Stomach smooth muscle (tissue), 2 donors: ENCODE measurements at regions not wholly inside any gene's neighbourhood (a gene's known extent, or its start where the extent isn't known, plus 50 kb on each side); places are given as distances from the start of the nearest gene placed in this dataset.

Experiments used
- H3K27ac ChIP-seq: one replicate; pipeline ENCODE4 v1.7.0; 2013; ENCODE audit warnings: mild to moderate bottlenecking, low read length, inconsistent platforms
- H3K27me3 ChIP-seq, 2 donors: one replicate each; pipeline ENCODE4 v1.7.0; 2013; ENCODE audit warnings: low read length in 2 of 2; ENCODE audit not compliant: insufficient read depth in 2 of 2, control insufficient read depth in 1 of 2
- H3K36me3 ChIP-seq, 2 donors: one replicate each; pipeline ENCODE4 v1.7.0; 2013; ENCODE audit warnings: low read length in 2 of 2; ENCODE audit not compliant: control insufficient read depth in 2 of 2, insufficient read depth in 2 of 2
- H3K4me1 ChIP-seq: one replicate; pipeline ENCODE4 v1.7.0; 2013; ENCODE audit warnings: low read length; ENCODE audit not compliant: control insufficient read depth, insufficient read depth
- H3K4me3 ChIP-seq, 2 donors: one replicate each; pipeline ENCODE4 v1.7.0; 2013; ENCODE audit warnings: low read length in 2 of 2
- H3K9ac ChIP-seq, 2 donors: one replicate each; pipeline ENCODE4 v1.7.0; 2013; ENCODE audit warnings: low read length in 2 of 2, mild to moderate bottlenecking in 1 of 2
- H3K9me3 ChIP-seq, 2 donors: one replicate each; pipeline ENCODE4 v1.7.0; 2013; ENCODE audit warnings: low read length in 2 of 2; ENCODE audit not compliant: control insufficient read depth in 2 of 2
- donor health status: healthy.
- donor health status: Pancreatic carcinoma.

- Histone ChIP-seq H3K9ac (no peak overlapping the region), H3K27me3 (peaks cover 13 to 30% of the 10 kb centered on the region in 2 donors), H3K4me3 (no peak overlapping the region), H3K36me3 (no peaks in the 10 kb centered on the region), H3K4me1 (no peaks in the 10 kb centered on the region), H3K9me3 (peaks cover 0 to 4% of the 10 kb centered on the region in 2 donors), H3K27ac (no peak overlapping the region)
Observed at GRCh38 chr1:5651027-5651410, 341.2 kb downstream of the NPHP4 start.

- no peak overlapping the region for H3K9ac ChIP-seq
Observed at GRCh38 chr1:5650283-5651026, 341.8 kb downstream of the NPHP4 start.

DNA sequence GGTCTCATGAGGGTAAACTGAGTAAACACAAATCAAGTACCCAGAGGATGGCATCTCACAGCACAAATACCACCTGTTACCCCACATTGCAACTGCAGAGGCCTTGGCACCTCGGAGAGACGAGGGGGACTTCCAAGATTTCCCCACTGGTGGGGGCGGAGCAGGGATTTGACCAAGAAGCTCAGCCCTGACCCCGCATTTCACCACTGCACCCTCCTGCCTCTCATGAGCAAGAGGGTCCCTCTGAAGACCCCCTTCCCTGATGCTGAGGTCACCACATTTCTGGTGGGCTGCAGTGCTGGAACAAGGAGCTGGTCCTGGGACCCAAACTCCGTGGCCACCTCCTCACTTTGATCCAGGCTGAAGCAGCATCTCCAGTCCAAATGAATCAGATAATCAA, 342.4 kb downstream of the NPHP4 start:
- no peak overlapping the region for H3K4me3 ChIP-seq
- H3K27ac ChIP-seq, result no peak overlapping the region
- no peaks in the 10 kb centered on the region for H3K4me1 ChIP-seq
- H3K9ac ChIP-seq, result no peak overlapping the region
- H3K27me3 ChIP-seq, result peaks cover 13 to 30% of the 10 kb centered on the region in 2 donors
- peaks cover 0 to 7% of the 10 kb centered on the region in 2 donors for H3K9me3 ChIP-seq
- no peaks in the 10 kb centered on the region for H3K36me3 ChIP-seq

More at GRCh38 chr1:5650283-5651026, 341.8 kb downstream of the NPHP4 start:
- Histone ChIP-seq H3K9me3 (peaks cover 0 to 7% of the 10 kb centered on the region in 2 donors), H3K4me1 (no peaks in the 10 kb centered on the region), H3K36me3 (no peaks in the 10 kb centered on the region), H3K27me3 (peaks cover 13 to 30% of the 10 kb centered on the region in 2 donors), H3K27ac (no peak overlapping the region), H3K4me3 (no peak overlapping the region)

DNA sequence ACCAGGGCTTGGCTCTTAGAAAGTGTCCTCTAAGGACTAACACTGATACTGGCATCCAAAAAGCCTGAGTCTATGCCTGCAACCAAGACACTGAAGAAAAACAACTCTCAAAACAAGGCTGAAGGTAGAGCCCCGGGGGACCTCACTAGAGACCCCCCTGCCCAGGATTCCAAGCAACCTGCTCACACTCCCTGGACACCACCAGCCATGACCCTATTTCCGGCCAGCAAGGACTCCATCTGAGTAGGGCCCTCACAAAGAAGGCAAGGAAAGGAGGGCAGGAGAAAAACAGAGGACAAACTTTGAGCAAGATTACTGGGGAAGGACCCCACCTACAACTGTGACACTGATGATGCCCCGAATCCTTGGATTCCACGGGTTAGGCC, 343.1 kb downstream of the NPHP4 start:
- Histone ChIP-seq H3K4me1 (no peaks in the 10 kb centered on the region), H3K27ac (no peak overlapping the region), H3K9me3 (peaks cover 0 to 7% of the 10 kb centered on the region in 2 donors), H3K9ac (no peak overlapping the region), H3K4me3 (no peak overlapping the region), H3K27me3 (peaks cover 15 to 30% of the 10 kb centered on the region in 2 donors), H3K36me3 (no peaks in the 10 kb centered on the region)

GRCh38 chr1:5648410-5649165, 343.6 kb downstream of the NPHP4 start:
- no peak overlapping the region for H3K27ac ChIP-seq
- H3K9ac ChIP-seq, result no peak overlapping the region

GRCh38 chr1:5647234-5647633, 345.0 kb downstream of the NPHP4 start:
- Histone ChIP-seq H3K9me3 (peaks cover 0 to 7% of the 10 kb centered on the region in 2 donors), H3K4me1 (no peaks in the 10 kb centered on the region), H3K27me3 (peaks cover 12 to 25% of the 10 kb centered on the region in 2 donors), H3K4me3 (no peak overlapping the region), H3K27ac (no peak overlapping the region), H3K36me3 (no peaks in the 10 kb centered on the region), H3K9ac (no peak overlapping the region)

More at GRCh38 chr1:5648410-5649165, 343.6 kb downstream of the NPHP4 start:
- Histone ChIP-seq H3K27me3 (peaks cover 15 to 30% of the 10 kb centered on the region in 2 donors), H3K4me1 (no peaks in the 10 kb centered on the region), H3K4me3 (no peak overlapping the region), H3K9me3 (peaks cover 0 to 7% of the 10 kb centered on the region in 2 donors), H3K36me3 (no peaks in the 10 kb centered on the region)

DNA sequence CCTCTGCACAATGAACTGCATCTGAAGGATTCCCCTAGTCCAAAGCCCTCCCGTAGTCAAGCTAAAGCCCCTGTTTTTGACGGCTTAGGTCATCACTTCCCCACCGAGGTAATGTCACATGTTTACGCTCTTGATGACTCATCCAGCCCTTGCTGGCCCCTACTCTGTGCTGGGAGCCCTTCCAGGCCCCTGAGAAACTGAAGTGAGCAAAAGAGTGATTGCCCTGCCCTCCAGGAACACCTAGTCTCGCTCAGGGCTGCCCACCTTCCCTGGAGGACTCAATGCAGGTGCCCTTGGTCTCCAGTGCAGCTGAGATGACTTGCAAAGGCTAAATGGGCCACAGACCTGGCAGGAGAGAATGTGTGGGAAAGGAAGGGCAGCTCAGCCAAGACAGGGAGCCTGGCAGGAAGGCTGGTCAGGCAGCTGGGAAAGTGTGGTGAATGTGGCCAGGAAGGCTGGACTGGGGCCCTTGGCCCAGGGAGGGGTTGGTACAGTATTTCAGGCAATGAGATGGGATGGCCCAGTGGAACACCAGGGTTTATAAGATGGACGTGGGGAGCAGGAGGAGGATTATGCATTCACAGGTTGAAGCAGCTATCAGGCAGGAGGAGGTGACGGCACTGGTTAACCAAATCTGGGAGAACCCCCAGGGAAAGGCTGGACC, 345.6 kb downstream of the NPHP4 start:
- Histone ChIP-seq H3K27ac (no peak overlapping the region), H3K4me3 (no peak overlapping the region), H3K4me1 (no peaks in the 10 kb centered on the region), H3K9me3 (peaks cover 0 to 7% of the 10 kb centered on the region in 2 donors), H3K27me3 (peaks cover 8 to 21% of the 10 kb centered on the region in 2 donors), H3K9ac (no peak overlapping the region), H3K36me3 (no peaks in the 10 kb centered on the region)

DNA sequence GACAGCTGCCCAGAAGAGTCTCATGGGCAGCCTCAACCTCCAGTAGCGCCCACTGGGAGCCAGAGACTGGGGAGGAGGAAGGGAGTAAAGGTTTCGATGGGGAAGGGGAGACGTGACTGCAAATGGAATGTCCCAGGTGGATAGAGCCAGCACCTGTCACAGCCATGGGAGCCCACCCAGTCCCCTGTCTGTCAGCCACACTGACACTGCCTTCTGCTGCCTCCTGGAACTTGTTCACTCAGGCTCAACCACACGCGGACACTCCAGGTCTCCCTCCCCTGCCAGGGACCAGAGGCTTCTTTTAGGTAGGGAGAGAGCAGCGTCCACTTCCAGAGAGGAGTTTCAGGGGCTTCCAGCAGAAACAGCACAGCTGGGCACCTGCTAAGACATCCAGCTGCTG, 346.3 kb downstream of the NPHP4 start:
- Histone ChIP-seq H3K9ac (no peak overlapping the region), H3K27me3 (peaks cover 5 to 14% of the 10 kb centered on the region in 2 donors), H3K36me3 (no peaks in the 10 kb centered on the region), H3K9me3 (peaks cover 0 to 7% of the 10 kb centered on the region in 2 donors), H3K4me3 (no peak overlapping the region), H3K27ac (no peak overlapping the region), H3K4me1 (no peaks in the 10 kb centered on the region)

DNA sequence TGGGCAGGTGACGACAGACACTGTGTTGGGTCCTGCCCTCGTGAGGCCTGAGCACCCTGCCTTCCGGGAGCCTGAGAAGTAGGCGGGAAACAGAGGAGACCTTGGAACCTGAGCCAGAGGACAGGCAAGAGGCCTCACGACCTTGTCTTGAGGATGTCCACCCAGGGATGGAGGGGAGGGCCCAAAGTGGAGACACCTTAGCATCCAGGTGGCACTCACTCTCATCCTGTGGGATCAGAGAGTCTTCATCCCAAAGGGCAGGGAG, 347.2 kb downstream of the NPHP4 start:
- H3K9me3 ChIP-seq, result peaks cover 0 to 7% of the 10 kb centered on the region in 2 donors
- no peak overlapping the region for H3K9ac ChIP-seq
- H3K4me1 ChIP-seq, result no peaks in the 10 kb centered on the region
- no peak overlapping the region for H3K27ac ChIP-seq
- no peak overlapping the region for H3K4me3 ChIP-seq
- H3K36me3 ChIP-seq, result no peaks in the 10 kb centered on the region
- H3K27me3 ChIP-seq, result peaks cover 4 to 9% of the 10 kb centered on the region in 2 donors

GRCh38 chr1:5644281-5645134, 347.7 kb downstream of the NPHP4 start:
- H3K4me1 ChIP-seq, result no peaks in the 10 kb centered on the region
- H3K4me3 ChIP-seq, result no peak overlapping the region
- no peak overlapping the region for H3K9ac ChIP-seq
- no peaks in the 10 kb centered on the region for H3K36me3 ChIP-seq
- peaks cover 0 to 7% of the 10 kb centered on the region in 2 donors for H3K9me3 ChIP-seq
- H3K27ac ChIP-seq, result no peak overlapping the region
- peaks cover 4 to 6% of the 10 kb centered on the region in 2 donors for H3K27me3 ChIP-seq
